HAP-1 (cell line): ENCODE measurements at regions not wholly inside any gene's neighbourhood (a gene's known extent, or its start where the extent isn't known, plus 50 kb on each side); places are given as distances from the start of the nearest gene placed in this dataset.
"Not testable (repeated sequence)": the region's sequence is repeated elsewhere in the genome, so short reads cannot be mapped to it uniquely, and the experiment has no call there.

ENCODE experiments used
- DNase-seq, 2 experiments: peaks; one replicate each; pipeline ENCODE4 v3.0.0-alpha.2; 2016 to 2020; ENCODE audit warnings: low spot score in 2 of 2
- H3K27me3 ChIP-seq: fragments of 250-450 bp; sonication (Bioruptor Pico); 2 replicates; pipeline ENCODE4 v1.5.1; 2020; ENCODE audit warnings: low read depth, mild to moderate bottlenecking, moderate library complexity
- H3K36me3 ChIP-seq: fragments of 250-450 bp; sonication (Bioruptor Pico); replicated peaks from 2 replicates; pipeline ENCODE4 v1.5.1; 2020; ENCODE audit warnings: mild to moderate bottlenecking
- H3K4me1 ChIP-seq: fragments of 250-450 bp; sonication (Bioruptor Pico); 2 replicates; pipeline ENCODE4 v1.5.1; 2020; ENCODE audit warnings: mild to moderate bottlenecking
- H3K4me3 ChIP-seq: fragments of 250-450 bp; sonication (Bioruptor Pico); 2 replicates; pipeline ENCODE4 v1.5.1; 2020; ENCODE audit warnings: mild to moderate bottlenecking, moderate library complexity
- H3K9me3 ChIP-seq: fragments of 250-450 bp; sonication (Bioruptor Pico); 2 replicates; pipeline ENCODE4 v1.5.1; 2020; ENCODE audit warnings: mild to moderate bottlenecking, moderate library complexity
- in situ Hi-C: fragments of 300-500 bp; cut with MboI; formaldehyde crosslinking; loops from 3 replicates; pipeline ENCODE4 v1.14.3; 2020; ENCODE audit warnings: low sequenced_read_pairs, inconsistent platforms, mixed read lengths

DNA sequence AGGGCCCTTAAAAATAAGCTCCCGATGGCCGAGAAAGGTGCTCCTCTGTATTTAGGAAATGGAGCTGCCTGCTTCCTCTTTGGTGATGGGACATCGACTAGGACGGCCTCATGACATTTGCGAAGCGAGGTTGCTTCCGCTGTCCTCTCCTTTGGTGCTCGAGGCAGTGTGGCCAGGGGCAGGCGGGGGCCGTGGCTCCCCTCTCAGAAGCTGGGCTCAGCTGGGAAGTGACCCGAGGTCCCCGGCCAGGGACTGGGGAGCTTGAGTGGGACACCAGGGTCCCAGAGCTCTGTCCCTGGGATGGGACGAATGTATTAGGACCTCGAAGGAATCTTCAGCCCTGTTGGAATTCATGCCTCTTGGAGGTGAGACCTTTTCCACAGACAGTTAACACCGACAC lies 151.1 kb downstream of the CTTN start:
- Histone ChIP-seq H3K4me3 (no peak overlapping the region), H3K27me3 (no peaks in the 10 kb centered on the region), H3K9me3 (no peaks in the 10 kb centered on the region), H3K36me3 (no peaks in the 10 kb centered on the region), H3K4me1 (no peaks in the 10 kb centered on the region)
- in situ Hi-C loops, result no loop called here
- DNase-seq, result no peak

DNA sequence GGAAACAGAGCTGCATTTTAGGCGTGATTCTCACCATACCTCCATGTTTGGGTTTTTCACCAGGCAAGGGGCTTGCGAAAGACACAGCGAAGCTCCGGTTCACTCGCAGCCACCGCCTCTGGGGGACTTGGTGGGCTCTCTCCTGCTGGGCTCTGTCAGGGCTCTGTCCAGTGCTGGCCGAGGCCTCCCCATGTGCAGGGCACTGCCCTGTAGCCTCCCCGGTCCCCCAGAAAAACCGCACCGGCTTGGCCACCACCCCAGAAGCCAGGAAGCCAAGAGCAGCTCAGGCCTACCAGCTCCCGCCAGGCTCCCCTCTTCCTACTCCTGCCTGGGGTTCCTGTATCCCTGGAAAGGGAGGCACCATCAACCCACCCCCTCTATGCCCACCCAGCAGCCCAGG lies 151.5 kb downstream of the CTTN start:
- Histone ChIP-seq H3K4me1 (no peaks in the 10 kb centered on the region), H3K36me3 (no peaks in the 10 kb centered on the region), H3K9me3 (no peaks in the 10 kb centered on the region), H3K27me3 (no peaks in the 10 kb centered on the region), H3K4me3 (no peak overlapping the region)
- no peak for DNase-seq
- in situ Hi-C loops, result no loop called here

- Histone ChIP-seq H3K4me1 (no peaks in the 10 kb centered on the region), H3K4me3 (no peak overlapping the region), H3K9me3 (no peaks in the 10 kb centered on the region), H3K27me3 (no peaks in the 10 kb centered on the region), H3K36me3 (no peaks in the 10 kb centered on the region)
- in situ Hi-C loops, result no loop called here
- no peak for DNase-seq
Measured at GRCh38 chr11:70550456-70551195, 152.3 kb downstream of the CTTN start.

- H3K27me3 ChIP-seq, result no peaks in the 10 kb centered on the region
- no peaks in the 10 kb centered on the region for H3K36me3 ChIP-seq
- DNase-seq, result no peak
- H3K4me3 ChIP-seq, result no peak overlapping the region
- no peaks in the 10 kb centered on the region for H3K4me1 ChIP-seq
- H3K9me3 ChIP-seq, result no peaks in the 10 kb centered on the region
- in situ Hi-C loops, result no loop called here
Measured at GRCh38 chr11:70551351-70552166, 153.2 kb downstream of the CTTN start.

GRCh38 chr11:70552167-70553150 lies 154.1 kb downstream of the CTTN start:
- no peaks in the 10 kb centered on the region for H3K36me3 ChIP-seq
- H3K27me3 ChIP-seq, result no peaks in the 10 kb centered on the region
- H3K9me3 ChIP-seq, result no peaks in the 10 kb centered on the region
- in situ Hi-C loops, result no loop called here
- H3K4me3 ChIP-seq, result no peak overlapping the region
- DNase-seq, result no peak
- H3K4me1 ChIP-seq, result no peaks in the 10 kb centered on the region

- no peaks in the 10 kb centered on the region for H3K27me3 ChIP-seq
- in situ Hi-C loops, result no loop called here
- DNase-seq, result no peak
Measured at GRCh38 chr11:70555078-70555477, 156.7 kb downstream of the CTTN start.

GRCh38 chr11:70556884-70557741 lies 158.8 kb downstream of the CTTN start:
- no peaks in the 10 kb centered on the region for H3K27me3 ChIP-seq
- H3K9me3 ChIP-seq, result no peaks in the 10 kb centered on the region
- in situ Hi-C loops, result no loop called here
- H3K4me1 ChIP-seq, result no peaks in the 10 kb centered on the region
- no peak for DNase-seq
- H3K4me3 ChIP-seq, result no peak overlapping the region
- H3K36me3 ChIP-seq, result no peaks in the 10 kb centered on the region

More at GRCh38 chr11:70555078-70555477, 156.7 kb downstream of the CTTN start:
- no peak overlapping the region for H3K4me3 ChIP-seq
- H3K36me3 ChIP-seq, result no peaks in the 10 kb centered on the region
- H3K9me3 ChIP-seq, result no peaks in the 10 kb centered on the region
- H3K4me1 ChIP-seq, result no peaks in the 10 kb centered on the region

DNA sequence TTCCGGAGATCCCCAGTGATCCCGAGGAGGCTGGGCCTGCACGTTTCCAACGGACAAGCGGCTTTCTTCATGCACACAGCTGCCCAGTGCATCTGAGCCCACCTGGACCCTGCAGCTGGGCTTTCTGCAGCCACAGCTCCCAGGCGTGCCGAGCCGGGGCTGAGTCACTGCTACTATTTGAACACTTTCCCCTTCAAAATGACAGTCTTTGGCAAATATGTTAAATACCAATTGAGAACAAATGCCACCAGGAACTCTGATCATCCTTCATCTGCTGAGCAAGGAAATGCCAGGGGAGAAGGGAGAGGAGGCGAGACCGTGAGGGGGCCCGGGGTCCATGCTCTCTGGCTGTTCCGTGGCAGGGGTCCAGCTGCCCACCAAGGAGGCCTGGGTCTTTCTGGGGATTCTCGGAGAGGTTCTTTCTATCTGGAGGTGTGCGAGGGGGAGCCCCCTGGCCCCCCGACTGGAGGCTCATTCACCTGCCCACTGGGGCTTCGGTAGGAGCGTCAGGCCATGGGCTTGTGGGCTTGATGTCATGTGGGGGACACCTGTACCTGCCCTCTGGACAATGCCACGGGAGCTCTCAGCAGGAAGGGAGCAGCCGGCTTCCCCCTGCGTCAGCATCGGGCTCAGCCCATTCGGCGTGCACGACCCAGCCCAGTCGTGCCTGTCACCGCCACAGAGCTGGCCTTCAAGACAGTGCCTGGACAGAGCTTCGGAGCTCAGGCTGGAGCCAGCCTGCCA lies 159.6 kb downstream of the CTTN start:
- Histone ChIP-seq H3K4me3 (no peak overlapping the region), H3K9me3 (no peaks in the 10 kb centered on the region), H3K4me1 (no peaks in the 10 kb centered on the region), H3K36me3 (no peaks in the 10 kb centered on the region), H3K27me3 (no peaks in the 10 kb centered on the region)
- DNase-seq, result no peak
- in situ Hi-C loops, result no loop called here

GRCh38 chr11:70558681-70559080 lies 160.4 kb downstream of the CTTN start:
- Histone ChIP-seq H3K27me3 (no peaks in the 10 kb centered on the region), H3K9me3 (no peaks in the 10 kb centered on the region), H3K36me3 (no peaks in the 10 kb centered on the region), H3K4me1 (no peaks in the 10 kb centered on the region), H3K4me3 (no peak overlapping the region)
- in situ Hi-C loops, result no loop called here
- DNase-seq, result no peak

- H3K4me1 ChIP-seq, result no peaks in the 10 kb centered on the region
- in situ Hi-C loops, result no loop called here
Measured at GRCh38 chr11:70559516-70559915, 161.2 kb downstream of the CTTN start.

GRCh38 chr11:70560621-70561020 lies 162.3 kb downstream of the CTTN start:
- H3K27me3 ChIP-seq, H3K36me3 ChIP-seq, in situ Hi-C loops, H3K4me3 ChIP-seq, H3K4me1 ChIP-seq, H3K9me3 ChIP-seq, DNase-seq: not testable (repeated sequence)

More at GRCh38 chr11:70559516-70559915, 161.2 kb downstream of the CTTN start:
- H3K36me3 ChIP-seq, result no peaks in the 10 kb centered on the region
- no peaks in the 10 kb centered on the region for H3K27me3 ChIP-seq
- no peaks in the 10 kb centered on the region for H3K9me3 ChIP-seq
- H3K4me3 ChIP-seq, result no peak overlapping the region
- DNase-seq, result no peak

DNA sequence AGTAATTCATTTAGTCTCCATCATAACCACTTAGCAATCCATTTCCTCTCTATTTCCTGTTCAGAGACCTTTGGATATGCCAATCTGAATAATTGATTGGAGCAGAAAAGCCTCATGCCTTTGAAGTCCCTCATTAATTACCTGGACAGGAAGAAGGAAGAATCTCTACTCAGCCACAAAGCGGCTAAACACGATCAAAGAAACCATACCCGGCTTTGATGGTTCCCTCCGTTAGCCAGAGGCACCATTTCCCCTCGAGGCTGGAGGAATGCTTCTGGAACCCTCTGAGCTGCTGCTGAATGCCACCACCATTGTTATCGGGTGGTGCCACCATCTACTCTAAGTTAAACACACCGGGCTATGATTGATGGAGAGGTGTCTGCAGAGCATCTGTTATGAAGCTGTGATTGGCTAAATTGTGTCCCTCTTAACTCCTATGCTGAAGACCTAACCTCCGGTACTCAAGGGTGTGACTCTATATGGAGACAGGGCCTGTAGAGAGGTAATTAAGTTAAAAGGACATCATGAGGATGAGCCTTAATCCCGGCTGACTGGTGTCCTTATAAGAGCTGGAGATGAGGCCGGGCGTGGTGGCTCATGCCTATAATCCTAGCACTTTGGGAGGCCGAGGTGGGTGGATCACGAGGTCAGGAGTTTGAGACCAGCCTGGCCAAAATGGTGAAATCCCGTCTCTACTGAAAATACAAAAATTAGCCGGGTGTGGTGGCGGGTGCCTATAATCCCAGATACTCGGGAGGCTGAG lies 168.6 kb downstream of the CTTN start:
- no peak for DNase-seq
- Histone ChIP-seq H3K36me3 (no peaks in the 10 kb centered on the region), H3K9me3 (no peaks in the 10 kb centered on the region), H3K4me3 (no peak overlapping the region), H3K27me3 (no peaks in the 10 kb centered on the region), H3K4me1 (no peaks in the 10 kb centered on the region)
- in situ Hi-C loops, result no loop called here
